Esophagus muscularis mucosa (tissue), 3 donors: ENCODE measurements at regions not wholly inside any gene's neighbourhood (a gene's known extent, or its start where the extent isn't known, plus 50 kb on each side); places are given as distances from the start of the nearest gene placed in this dataset.

Experiments used
- CTCF ChIP-seq, 3 experiments: fragments of 200-600 bp in 2 of 3; fragments of 450-650 bp in 1 of 3; sonication (generic) in 2 of 3; IDR thresholded peaks; one replicate each; pipeline ENCODE4 v1.5.1; 2017 to 2019; ENCODE audit warnings: antibody characterized with exemption in 3 of 3, mild to moderate bottlenecking in 2 of 3, moderate library complexity in 1 of 3
- POLR2A ChIP-seq: fragments of 450-650 bp; IDR thresholded peaks from one replicate; pipeline ENCODE4 v1.6.1; 2017; ENCODE audit warnings: antibody characterized with exemption, moderate library complexity, mild to moderate bottlenecking, low read depth

- TF ChIP-seq POLR2A (no peak), CTCF (IDR thresholded peaks at IDR 0.05) (no peak)
Observed at GRCh38 chr6:37099442-37099841, 70.5 kb upstream of the PIM1 start.
